Epithelial cell of proximal tubule (primary cell): ENCODE measurements at regions not wholly inside any gene's neighbourhood (a gene's known extent, or its start where the extent isn't known, plus 50 kb on each side); places are given as distances from the start of the nearest gene placed in this dataset.

Experiments
- DNase-seq: peaks from one replicate; pipeline ENCODE4 v3.0.0-alpha.2; 2011; ENCODE audit warnings: low read depth
- H3K4me3 ChIP-seq: 2 replicates; pipeline ENCODE4 v1.5.1; 2011; ENCODE audit warnings: low read depth, mild to moderate bottlenecking, low read length
- TF ChIP-seq, protein P1 (sequence below): conservative IDR thresholded peaks from 2 replicates; pipeline ENCODE4 v1.5.1; 2012; ENCODE audit warnings: low read depth, mild to moderate bottlenecking, low read length

DNA sequence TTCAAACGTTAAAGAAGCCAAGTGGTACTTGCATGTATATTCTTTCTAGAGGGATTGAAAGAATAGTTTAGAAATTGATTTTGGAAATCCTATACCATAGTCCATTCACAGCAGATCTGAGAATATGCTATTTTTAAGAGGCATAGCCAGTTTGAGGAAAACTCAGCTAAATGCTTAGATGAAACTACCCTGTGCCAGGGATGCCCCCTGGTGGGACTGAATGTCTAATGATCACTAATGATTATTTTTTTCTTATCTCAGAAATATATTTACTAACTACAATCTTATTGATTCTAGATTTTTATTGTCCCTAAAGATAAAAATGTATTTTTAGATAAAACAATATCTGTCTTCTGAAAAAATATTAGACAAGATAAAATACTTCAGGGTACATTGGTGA lies 844.9 kb upstream of the PHF14 start:
- no peak overlapping the region for H3K4me3 ChIP-seq
- DNase-seq, result no peak
- TF ChIP-seq, protein P1, sequence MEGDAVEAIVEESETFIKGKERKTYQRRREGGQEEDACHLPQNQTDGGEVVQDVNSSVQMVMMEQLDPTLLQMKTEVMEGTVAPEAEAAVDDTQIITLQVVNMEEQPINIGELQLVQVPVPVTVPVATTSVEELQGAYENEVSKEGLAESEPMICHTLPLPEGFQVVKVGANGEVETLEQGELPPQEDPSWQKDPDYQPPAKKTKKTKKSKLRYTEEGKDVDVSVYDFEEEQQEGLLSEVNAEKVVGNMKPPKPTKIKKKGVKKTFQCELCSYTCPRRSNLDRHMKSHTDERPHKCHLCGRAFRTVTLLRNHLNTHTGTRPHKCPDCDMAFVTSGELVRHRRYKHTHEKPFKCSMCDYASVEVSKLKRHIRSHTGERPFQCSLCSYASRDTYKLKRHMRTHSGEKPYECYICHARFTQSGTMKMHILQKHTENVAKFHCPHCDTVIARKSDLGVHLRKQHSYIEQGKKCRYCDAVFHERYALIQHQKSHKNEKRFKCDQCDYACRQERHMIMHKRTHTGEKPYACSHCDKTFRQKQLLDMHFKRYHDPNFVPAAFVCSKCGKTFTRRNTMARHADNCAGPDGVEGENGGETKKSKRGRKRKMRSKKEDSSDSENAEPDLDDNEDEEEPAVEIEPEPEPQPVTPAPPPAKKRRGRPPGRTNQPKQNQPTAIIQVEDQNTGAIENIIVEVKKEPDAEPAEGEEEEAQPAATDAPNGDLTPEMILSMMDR, result peak; percentile 56

DNA sequence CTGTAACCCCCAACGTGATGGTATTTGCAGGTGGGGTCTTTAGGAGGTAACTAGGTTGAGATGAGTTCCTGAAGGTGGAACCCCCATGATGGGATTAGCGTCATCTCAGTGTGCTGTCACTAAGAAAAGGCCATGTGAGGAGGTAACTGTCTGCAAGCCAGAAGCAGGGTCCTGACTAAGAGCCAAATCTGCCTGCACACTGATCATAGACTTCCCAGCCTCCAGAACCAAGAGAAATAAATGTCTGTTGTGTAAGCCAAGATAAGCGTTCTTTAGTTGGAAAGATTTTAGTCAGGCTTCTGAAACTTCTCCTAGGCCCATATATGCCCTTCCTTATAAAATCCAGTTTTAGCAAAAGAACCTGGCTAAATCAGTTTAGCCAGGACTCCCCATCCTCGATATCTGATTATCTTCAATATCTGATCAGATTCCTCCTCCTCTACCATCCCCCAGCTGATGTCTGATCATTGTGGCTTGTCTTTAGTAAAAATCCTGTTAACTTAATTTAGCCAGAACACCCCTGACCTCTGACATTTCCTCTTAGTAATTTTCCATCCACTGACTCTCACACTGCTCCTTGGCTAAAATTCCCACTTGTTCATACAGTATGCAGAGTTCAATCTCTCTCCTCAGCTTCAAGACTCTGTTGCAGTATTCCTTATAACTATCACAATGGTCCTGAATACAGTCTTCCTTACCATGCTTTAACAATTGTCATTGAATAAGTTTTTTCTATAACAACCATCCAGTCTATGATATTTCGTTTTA lies 835.4 kb upstream of the PHF14 start:
- TF ChIP-seq, protein P1, result no peak

DNA sequence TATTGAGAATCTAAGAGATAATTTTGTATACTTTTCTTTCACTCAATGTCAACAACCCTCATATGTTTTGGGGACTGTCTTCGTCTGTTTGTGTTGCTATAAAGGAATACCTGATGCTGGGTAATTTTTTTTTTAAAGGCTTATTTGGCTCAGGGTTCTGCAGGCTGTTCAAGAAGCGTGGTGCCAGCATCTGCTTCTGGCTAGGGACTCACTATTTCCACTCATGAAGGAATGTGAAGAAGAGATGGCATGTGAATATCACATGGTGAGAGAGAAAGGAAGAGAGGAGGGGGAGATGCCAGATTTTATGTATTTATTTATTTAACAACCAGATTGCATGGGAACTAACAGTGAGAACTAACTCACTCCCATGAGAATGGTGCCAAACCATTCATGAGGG lies 827.4 kb upstream of the PHF14 start:
- H3K4me3 ChIP-seq, result no peak overlapping the region
- TF ChIP-seq, protein P1, result no peak
- no peak for DNase-seq

More for the DNA sequence above, 835.4 kb upstream of the PHF14 start:
- no peak for DNase-seq
- no peak overlapping the region for H3K4me3 ChIP-seq

DNA sequence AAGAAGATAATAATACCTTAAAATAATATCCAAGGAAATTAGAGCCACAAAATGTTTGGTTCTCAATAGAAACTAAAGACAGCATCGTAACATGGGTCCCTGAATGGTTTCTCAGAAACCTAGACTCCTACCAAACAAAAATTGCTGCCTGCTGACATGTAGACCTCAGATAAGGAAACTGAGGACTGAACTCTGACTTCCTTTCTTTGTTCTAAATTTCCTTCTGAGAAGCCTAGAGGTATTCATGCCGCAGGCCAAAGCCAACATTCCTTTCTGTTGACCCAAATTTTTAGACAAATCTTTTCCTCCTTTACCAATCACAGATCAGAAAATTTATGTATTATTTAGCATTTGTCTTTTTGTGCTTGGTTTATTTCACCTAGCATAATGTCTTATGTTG lies 816.7 kb upstream of the PHF14 start:
- DNase-seq, result no peak
- TF ChIP-seq, protein P1, result no peak
- no peak overlapping the region for H3K4me3 ChIP-seq

DNA sequence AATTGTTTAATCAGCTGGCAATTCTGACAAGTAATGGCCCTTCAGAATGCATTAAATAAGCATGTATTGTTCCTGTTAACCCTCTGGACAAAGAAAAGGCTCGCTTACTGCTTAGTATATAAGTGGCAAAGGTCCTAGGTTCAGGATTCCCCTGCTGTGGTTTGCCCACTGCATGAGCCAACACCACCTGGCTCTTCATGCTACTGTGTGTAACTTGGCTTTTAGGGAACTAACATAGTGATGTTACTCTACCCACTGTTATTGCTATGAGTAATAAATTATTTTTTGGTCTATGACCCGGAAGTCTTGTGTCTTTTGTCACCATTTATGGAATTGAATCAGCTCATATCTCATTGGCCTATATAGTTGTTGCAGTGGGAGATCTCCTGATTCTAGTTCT lies 791.7 kb upstream of the PHF14 start:
- DNase-seq, result no peak
- TF ChIP-seq, protein P1, result no peak

DNA sequence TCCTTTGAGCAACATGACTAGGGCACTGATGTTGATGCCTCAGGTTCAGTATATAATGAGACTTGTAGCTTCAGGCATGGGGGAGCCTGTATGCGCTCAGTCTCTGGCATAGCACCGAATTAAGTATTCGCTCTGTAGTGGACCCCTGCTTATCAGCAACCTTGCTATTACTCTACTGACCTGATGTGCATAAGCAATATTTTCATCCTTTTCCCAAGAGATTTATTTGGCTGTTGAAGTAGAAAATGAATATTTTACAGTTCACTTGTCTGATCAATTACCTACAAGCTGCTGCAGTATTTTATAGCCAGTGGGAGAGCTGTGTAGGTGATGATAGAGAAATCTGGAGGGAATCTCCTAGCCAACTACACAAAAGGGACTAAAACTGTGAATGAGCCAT lies 781.6 kb upstream of the PHF14 start:
- no peak overlapping the region for H3K4me3 ChIP-seq
- no peak for DNase-seq
- TF ChIP-seq, protein P1, result no peak

More for the DNA sequence above, 791.7 kb upstream of the PHF14 start:
- H3K4me3 ChIP-seq, result no peak overlapping the region

DNA sequence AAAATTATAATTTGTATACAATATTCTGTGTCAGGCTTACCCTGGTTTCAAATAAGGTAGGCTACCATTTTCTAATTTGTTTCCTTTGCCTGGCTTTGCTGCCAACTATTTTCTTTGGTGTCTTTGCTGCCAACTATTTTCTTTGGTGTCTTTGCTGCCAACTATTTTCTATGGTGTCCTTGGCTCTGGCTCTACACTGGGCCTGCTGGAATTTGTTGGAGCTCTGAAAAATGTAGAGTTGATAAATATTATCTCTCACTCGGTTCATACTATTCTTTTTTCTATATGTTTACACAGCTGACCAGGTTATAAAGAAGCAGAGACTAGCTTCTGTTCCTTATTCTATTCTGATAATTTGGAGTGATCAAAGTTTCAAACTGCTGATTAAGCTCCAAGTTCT lies 768.0 kb upstream of the PHF14 start:
- TF ChIP-seq, protein P1, result no peak
- no peak overlapping the region for H3K4me3 ChIP-seq
- no peak for DNase-seq
